ENCODE measurements at regions not wholly inside any gene's neighbourhood (a gene's known extent, or its start where the extent isn't known, plus 50 kb on each side); places are given as distances from the start of the nearest gene placed in this dataset.
A peak's percentile ranks its signal among the peaks of the same experiment; 100 is the strongest.

DNA sequence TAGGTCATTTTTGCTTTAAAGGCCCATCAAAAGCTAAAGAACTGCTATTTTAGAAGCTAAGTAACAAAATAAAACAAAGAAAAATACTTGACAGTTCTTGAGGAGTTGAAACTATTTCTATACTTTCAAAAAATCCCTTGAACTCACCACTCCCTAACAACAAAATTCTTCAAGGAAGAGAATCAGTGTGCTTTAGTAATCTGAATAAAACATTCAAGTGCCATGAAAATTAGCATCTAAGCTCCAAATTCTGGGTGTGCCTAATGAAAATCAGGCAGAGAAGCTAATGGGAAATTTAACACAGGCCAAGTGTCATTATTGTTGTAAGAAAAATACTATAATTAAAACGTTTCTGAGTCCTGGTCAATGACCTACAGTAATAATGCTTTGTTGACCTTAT, 456.3 kb downstream of the ZEB2 start:
- Histone ChIP-seq H3K9me3 (replicated peaks) (no peaks in the 10 kb centered on the region), H3K4me1 (replicated peaks) (no peaks in the 10 kb centered on the region), H3K4me3 (no peak overlapping the region), H3K27ac (no peak overlapping the region), H3K27me3 (replicated peaks) (no peaks in the 10 kb centered on the region), H3K36me3 (no peaks in the 10 kb centered on the region)
- no peak for DNase-seq (ENCODE audit: low read depth in 1 of 2, low spot score in 2 of 2)

DNA sequence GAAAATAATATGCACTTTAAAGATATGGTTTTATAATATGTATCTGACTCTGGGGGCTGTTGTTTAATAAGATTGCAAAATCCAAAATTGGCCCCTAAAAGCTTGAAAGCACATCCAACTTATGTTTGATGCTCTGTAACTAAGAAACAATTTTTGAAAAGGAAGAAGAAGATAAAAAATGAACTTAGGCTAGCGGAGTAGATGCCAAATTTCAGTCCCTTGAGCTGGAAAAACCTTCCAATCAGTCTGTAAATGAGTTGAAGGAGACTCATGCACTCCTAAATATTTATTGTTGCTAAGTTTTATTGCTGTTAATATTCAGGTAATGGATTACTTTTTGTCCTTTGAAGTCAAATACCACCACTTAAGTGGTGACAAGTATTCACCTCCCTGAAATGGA, 465.0 kb downstream of the ZEB2 start:
- no peaks in the 10 kb centered on the region for H3K4me1 ChIP-seq (replicated peaks)
- no peak for DNase-seq (ENCODE audit: low read depth in 1 of 2, low spot score in 2 of 2)
- no peaks in the 10 kb centered on the region for H3K9me3 ChIP-seq (replicated peaks)
- no peaks in the 10 kb centered on the region for H3K27me3 ChIP-seq (replicated peaks)
- H3K27ac ChIP-seq, result no peak overlapping the region
- no peaks in the 10 kb centered on the region for H3K36me3 ChIP-seq
- no peak overlapping the region for H3K4me3 ChIP-seq

DNA sequence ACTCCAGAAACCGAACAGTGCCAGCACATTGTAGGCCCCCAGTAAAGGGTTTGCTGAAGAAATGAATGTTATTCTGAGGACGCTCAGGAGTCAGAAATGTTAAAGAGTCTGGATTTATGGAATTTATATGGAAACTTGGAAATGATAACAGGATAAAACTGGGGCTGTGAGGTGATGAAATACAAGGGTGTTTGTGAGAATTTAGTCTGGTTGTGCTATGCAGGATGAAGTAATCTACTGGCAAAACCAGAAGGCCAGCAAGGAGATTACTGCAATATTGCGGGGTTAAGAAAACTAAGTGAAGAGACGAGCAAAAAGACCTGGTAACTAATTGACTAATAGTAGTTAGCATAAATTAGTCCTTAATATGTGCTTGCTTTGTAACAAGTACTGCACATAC, 467.8 kb downstream of the ZEB2 start:
- Histone ChIP-seq H3K4me1 (replicated peaks) (no peaks in the 10 kb centered on the region), H3K9me3 (replicated peaks) (no peaks in the 10 kb centered on the region), H3K27me3 (replicated peaks) (no peaks in the 10 kb centered on the region), H3K36me3 (no peaks in the 10 kb centered on the region), H3K27ac (no peak overlapping the region), H3K4me3 (no peak overlapping the region)
- no peak for DNase-seq (ENCODE audit: low read depth in 1 of 2, low spot score in 2 of 2)

- Histone ChIP-seq H3K4me3 (no peak overlapping the region), H3K27me3 (replicated peaks) (no peaks in the 10 kb centered on the region), H3K9me3 (replicated peaks) (no peaks in the 10 kb centered on the region), H3K27ac (no peak overlapping the region), H3K4me1 (replicated peaks) (no peaks in the 10 kb centered on the region), H3K36me3 (no peaks in the 10 kb centered on the region)
- no peak for DNase-seq (ENCODE audit: low read depth in 1 of 2, low spot score in 2 of 2)
These were observed 470.8 kb downstream of the ZEB2 start for GRCh38 chr2:144049137-144049536.

- Histone ChIP-seq H3K27ac (no peak overlapping the region), H3K4me1 (replicated peaks) (no peaks in the 10 kb centered on the region), H3K27me3 (replicated peaks) (no peaks in the 10 kb centered on the region), H3K36me3 (no peaks in the 10 kb centered on the region), H3K9me3 (replicated peaks) (no peaks in the 10 kb centered on the region), H3K4me3 (no peak overlapping the region)
- no peak for DNase-seq (ENCODE audit: low read depth in 1 of 2, low spot score in 2 of 2)
These were observed 471.3 kb downstream of the ZEB2 start for GRCh38 chr2:144048631-144049060.

- no peak for DNase-seq (ENCODE audit: low read depth in 1 of 2, low spot score in 2 of 2)
- Histone ChIP-seq H3K4me1 (replicated peaks) (no peaks in the 10 kb centered on the region), H3K9me3 (replicated peaks) (no peaks in the 10 kb centered on the region), H3K36me3 (no peaks in the 10 kb centered on the region), H3K27ac (no peak overlapping the region), H3K4me3 (no peak overlapping the region), H3K27me3 (replicated peaks) (no peaks in the 10 kb centered on the region)
These were observed 477.2 kb downstream of the ZEB2 start for GRCh38 chr2:144042751-144043150.

- no peak overlapping the region for H3K27ac ChIP-seq
- no peaks in the 10 kb centered on the region for H3K9me3 ChIP-seq (replicated peaks)
- no peaks in the 10 kb centered on the region for H3K27me3 ChIP-seq (replicated peaks)
- no peaks in the 10 kb centered on the region for H3K4me1 ChIP-seq (replicated peaks)
- H3K36me3 ChIP-seq, result no peaks in the 10 kb centered on the region
- H3K4me3 ChIP-seq, result no peak overlapping the region
- no peak for DNase-seq (ENCODE audit: low read depth in 1 of 2, low spot score in 2 of 2)
These were observed 478.3 kb downstream of the ZEB2 start for GRCh38 chr2:144041612-144042011.

GRCh38 chr2:144040834-144041233, 479.1 kb downstream of the ZEB2 start:
- no peaks in the 10 kb centered on the region for H3K9me3 ChIP-seq (replicated peaks)
- H3K27ac ChIP-seq, result no peak overlapping the region
- H3K4me3 ChIP-seq, result no peak overlapping the region
- no peaks in the 10 kb centered on the region for H3K4me1 ChIP-seq (replicated peaks)
- no peak for DNase-seq (ENCODE audit: low read depth in 1 of 2, low spot score in 2 of 2)
- H3K36me3 ChIP-seq, result no peaks in the 10 kb centered on the region
- no peaks in the 10 kb centered on the region for H3K27me3 ChIP-seq (replicated peaks)

GRCh38 chr2:144032566-144032965, 487.4 kb downstream of the ZEB2 start:
- DNase-seq (ENCODE audit: low read depth in 1 of 2, low spot score in 2 of 2), result no peak
- Histone ChIP-seq H3K36me3 (no peaks in the 10 kb centered on the region), H3K4me1 (replicated peaks) (no peaks in the 10 kb centered on the region)

DNA sequence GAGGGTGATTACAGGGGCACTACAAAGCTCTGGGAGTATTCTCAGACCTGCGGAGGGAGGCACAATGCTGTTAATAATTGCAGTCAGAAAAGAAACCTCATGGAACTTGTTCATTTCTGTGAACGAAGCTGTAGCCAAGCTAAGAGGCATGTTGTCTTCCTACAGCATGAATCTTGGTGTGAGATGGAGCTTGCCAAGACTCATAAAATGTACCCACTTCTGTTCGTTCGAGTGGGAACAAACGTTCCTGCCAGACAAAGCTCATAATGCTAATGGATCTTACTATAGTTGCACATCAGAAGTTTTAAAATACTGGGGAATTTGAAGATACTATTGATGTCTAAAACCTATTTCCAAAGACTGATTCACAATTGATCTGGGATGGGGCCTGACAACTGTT, 489.1 kb downstream of the ZEB2 start:
- Histone ChIP-seq H3K4me1 (replicated peaks) (no peaks in the 10 kb centered on the region), H3K36me3 (no peaks in the 10 kb centered on the region), H3K27ac (no peak overlapping the region), H3K4me3 (no peak overlapping the region), H3K9me3 (replicated peaks) (no peaks in the 10 kb centered on the region), H3K27me3 (replicated peaks) (no peaks in the 10 kb centered on the region)
- no peak for DNase-seq (ENCODE audit: low read depth in 1 of 2, low spot score in 2 of 2)

More at GRCh38 chr2:144032566-144032965, 487.4 kb downstream of the ZEB2 start:
- no peaks in the 10 kb centered on the region for H3K27me3 ChIP-seq (replicated peaks)
- H3K4me3 ChIP-seq, result no peak overlapping the region
- H3K9me3 ChIP-seq (replicated peaks), result no peaks in the 10 kb centered on the region
- H3K27ac ChIP-seq, result no peak overlapping the region

GRCh38 chr2:144027593-144027992, 492.3 kb downstream of the ZEB2 start:
- DNase-seq (ENCODE audit: low read depth in 1 of 2, low spot score in 2 of 2), result no peak
- Histone ChIP-seq H3K4me3 (no peak overlapping the region), H3K9me3 (replicated peaks) (no peaks in the 10 kb centered on the region), H3K36me3 (no peaks in the 10 kb centered on the region), H3K4me1 (replicated peaks) (no peaks in the 10 kb centered on the region), H3K27ac (no peak overlapping the region), H3K27me3 (replicated peaks) (no peaks in the 10 kb centered on the region)

- Histone ChIP-seq H3K27me3 (replicated peaks) (no peaks in the 10 kb centered on the region), H3K9me3 (replicated peaks) (no peaks in the 10 kb centered on the region), H3K36me3 (no peaks in the 10 kb centered on the region), H3K27ac (no peak overlapping the region), H3K4me3 (no peak overlapping the region), H3K4me1 (replicated peaks) (no peaks in the 10 kb centered on the region)
- no peak for DNase-seq (ENCODE audit: low read depth in 1 of 2, low spot score in 2 of 2)
These were observed 493.2 kb downstream of the ZEB2 start for GRCh38 chr2:144026753-144027152.

- no peaks in the 10 kb centered on the region for H3K36me3 ChIP-seq
- H3K4me3 ChIP-seq, result no peak overlapping the region
- H3K9me3 ChIP-seq (replicated peaks), result no peaks in the 10 kb centered on the region
- H3K4me1 ChIP-seq (replicated peaks), result no peaks in the 10 kb centered on the region
- no peak overlapping the region for H3K27ac ChIP-seq
- DNase-seq (ENCODE audit: low read depth in 1 of 2, low spot score in 2 of 2), result no peak
- H3K27me3 ChIP-seq (replicated peaks), result no peaks in the 10 kb centered on the region
These were observed 499.9 kb downstream of the ZEB2 start for GRCh38 chr2:144020047-144020446.

GRCh38 chr2:144015655-144016245, 504.2 kb downstream of the ZEB2 start:
- Histone ChIP-seq H3K27ac (no peak overlapping the region), H3K4me3 (no peak overlapping the region), H3K36me3 (no peaks in the 10 kb centered on the region), H3K9me3 (replicated peaks) (no peaks in the 10 kb centered on the region), H3K27me3 (replicated peaks) (no peaks in the 10 kb centered on the region), H3K4me1 (replicated peaks) (no peaks in the 10 kb centered on the region)
- DNase-seq (ENCODE audit: low read depth in 1 of 2, low spot score in 2 of 2), result peak in 1 of 2 experiments; percentile 15

DNA sequence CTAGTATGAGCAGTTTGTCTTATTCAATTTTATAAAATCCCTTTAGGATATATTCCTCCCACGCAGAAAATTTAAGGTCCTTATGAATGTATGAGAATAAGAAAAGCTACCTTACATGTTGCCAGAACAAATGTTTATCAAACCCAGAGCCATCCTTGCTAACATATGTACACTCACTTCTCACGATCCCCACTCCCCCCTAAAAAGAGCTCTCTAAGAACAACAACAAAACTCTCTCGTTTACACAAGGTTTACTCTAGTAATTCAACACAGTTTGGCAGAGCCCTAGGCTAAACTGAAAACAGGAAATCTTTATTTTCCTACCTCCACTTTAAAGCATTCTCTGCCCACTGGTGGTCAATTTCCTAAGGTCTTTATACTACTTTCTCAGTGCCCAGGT, 504.9 kb downstream of the ZEB2 start:
- Histone ChIP-seq H3K27ac (no peak overlapping the region), H3K27me3 (replicated peaks) (no peaks in the 10 kb centered on the region), H3K9me3 (replicated peaks) (no peaks in the 10 kb centered on the region), H3K36me3 (no peaks in the 10 kb centered on the region), H3K4me1 (replicated peaks) (no peaks in the 10 kb centered on the region), H3K4me3 (no peak overlapping the region)
- no peak for DNase-seq (ENCODE audit: low read depth in 1 of 2, low spot score in 2 of 2)

All from SJSA1 (cell line).